HL-60 (cell line): ENCODE measurements at regions not wholly inside any gene's neighbourhood (a gene's known extent, or its start where the extent isn't known, plus 50 kb on each side); places are given as distances from the start of the nearest gene placed in this dataset.

Experiments
- DNase-seq, 2 experiments: peaks; one replicate each; pipeline ENCODE4 v3.0.0-alpha.2; 2010 to 2020; ENCODE audit warnings: low read depth in 1 of 2, low spot score in 1 of 2
- H3K27ac ChIP-seq: fragments of 250-450 bp; sonication (Bioruptor Pico); replicated peaks from 2 replicates; pipeline ENCODE4 v1.5.1; 2020; ENCODE audit warnings: mild to moderate bottlenecking, moderate library complexity
- H3K27me3 ChIP-seq: fragments of 250-450 bp; sonication (Bioruptor Pico); 2 replicates; pipeline ENCODE4 v1.5.1; 2021; ENCODE audit warnings: mild to moderate bottlenecking, moderate library complexity; ENCODE audit not compliant: insufficient read depth, poor library complexity, severe bottlenecking
- H3K4me3 ChIP-seq: replicated peaks from 2 replicates; pipeline ENCODE4 v1.5.1; 2011; ENCODE audit warnings: mild to moderate bottlenecking, control low read depth, low read length; ENCODE audit not compliant: insufficient read depth
- GABPA ChIP-seq: IDR thresholded peaks from 2 replicates; pipeline ENCODE4 v1.6.1; 2012; ENCODE audit warnings: low read depth
- POLR2AphosphoS5 ChIP-seq: IDR thresholded peaks from 2 replicates; pipeline ENCODE4 v1.6.1; 2012; ENCODE audit warnings: low read depth
- REST ChIP-seq: IDR thresholded peaks from 2 replicates; pipeline ENCODE4 v1.6.1; 2012; ENCODE audit warnings: low read depth; ENCODE audit not compliant: insufficient replicate concordance
- SPI1 ChIP-seq: IDR thresholded peaks from 2 replicates; pipeline ENCODE4 v1.6.1; 2012; ENCODE audit warnings: low read depth, mild to moderate bottlenecking, borderline replicate concordance
- TF ChIP-seq, protein P1 (sequence below): IDR thresholded peaks from one replicate; pipeline ENCODE4 v1.5.1; 2011; ENCODE audit warnings: low read length, control low read depth, inconsistent platforms; ENCODE audit not compliant: insufficient read depth

DNA sequence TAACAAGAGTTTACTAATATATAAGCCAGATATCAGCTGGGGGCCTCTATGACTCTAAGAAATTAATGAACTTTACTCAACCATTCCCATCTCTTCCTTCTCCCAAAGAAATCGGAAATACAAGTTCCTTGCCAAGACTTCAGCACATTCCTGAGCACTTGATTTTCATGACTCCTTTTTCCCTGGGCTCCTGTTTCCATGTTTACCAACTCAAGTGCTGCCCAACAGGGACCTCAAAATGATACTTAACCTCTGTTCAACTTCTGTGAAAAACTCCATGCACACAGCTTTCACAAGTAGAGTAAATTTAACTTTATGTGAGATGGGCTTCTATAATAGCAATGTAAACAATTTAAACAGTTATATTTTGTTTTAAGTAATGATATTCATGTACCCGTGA is 315.8 kb upstream of the CDIN1 start:
- DNase-seq, result no peak
- no peak overlapping the region for H3K27ac ChIP-seq
- TF ChIP-seq REST (no peak), GABPA (no peak), SPI1 (no peak), POLR2AphosphoS5 (no peak)
- TF ChIP-seq, protein P1, sequence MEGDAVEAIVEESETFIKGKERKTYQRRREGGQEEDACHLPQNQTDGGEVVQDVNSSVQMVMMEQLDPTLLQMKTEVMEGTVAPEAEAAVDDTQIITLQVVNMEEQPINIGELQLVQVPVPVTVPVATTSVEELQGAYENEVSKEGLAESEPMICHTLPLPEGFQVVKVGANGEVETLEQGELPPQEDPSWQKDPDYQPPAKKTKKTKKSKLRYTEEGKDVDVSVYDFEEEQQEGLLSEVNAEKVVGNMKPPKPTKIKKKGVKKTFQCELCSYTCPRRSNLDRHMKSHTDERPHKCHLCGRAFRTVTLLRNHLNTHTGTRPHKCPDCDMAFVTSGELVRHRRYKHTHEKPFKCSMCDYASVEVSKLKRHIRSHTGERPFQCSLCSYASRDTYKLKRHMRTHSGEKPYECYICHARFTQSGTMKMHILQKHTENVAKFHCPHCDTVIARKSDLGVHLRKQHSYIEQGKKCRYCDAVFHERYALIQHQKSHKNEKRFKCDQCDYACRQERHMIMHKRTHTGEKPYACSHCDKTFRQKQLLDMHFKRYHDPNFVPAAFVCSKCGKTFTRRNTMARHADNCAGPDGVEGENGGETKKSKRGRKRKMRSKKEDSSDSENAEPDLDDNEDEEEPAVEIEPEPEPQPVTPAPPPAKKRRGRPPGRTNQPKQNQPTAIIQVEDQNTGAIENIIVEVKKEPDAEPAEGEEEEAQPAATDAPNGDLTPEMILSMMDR, result no peak
- H3K27me3 ChIP-seq, result no peaks in the 10 kb centered on the region
- no peak overlapping the region for H3K4me3 ChIP-seq

GRCh38 chr15:36265422-36265821 is 314.0 kb upstream of the CDIN1 start:
- no peak for TF ChIP-seq POLR2AphosphoS5
- no peak for TF ChIP-seq REST
- no peak for TF ChIP-seq GABPA
- TF ChIP-seq, protein P1, result no peak
- TF ChIP-seq SPI1, result no peak
- Histone ChIP-seq H3K27ac (no peak overlapping the region), H3K4me3 (no peak overlapping the region), H3K27me3 (no peaks in the 10 kb centered on the region)
- DNase-seq, result no peak

- no peak for DNase-seq
- Histone ChIP-seq H3K4me3 (no peak overlapping the region), H3K27ac (no peak overlapping the region), H3K27me3 (no peaks in the 10 kb centered on the region)
- TF ChIP-seq REST (no peak), SPI1 (no peak), GABPA (no peak), POLR2AphosphoS5 (no peak)
- TF ChIP-seq, protein P1, result no peak
Observed at GRCh38 chr15:36271048-36271447, 308.4 kb upstream of the CDIN1 start.
